ENCODE measurements at regions not wholly inside any gene's neighbourhood (a gene's known extent, or its start where the extent isn't known, plus 50 kb on each side); places are given as distances from the start of the nearest gene placed in this dataset.

- no peak overlapping the region for H3K4me3 ChIP-seq
- intact Hi-C loops (cut with DNase I): no loop called here
- DNase-seq: no peak
- no peaks in the 10 kb centered on the region for H3K36me3 ChIP-seq (replicated peaks in 1 of 2; ENCODE audit: insufficient read depth in 1 of 2, low read depth in 2 of 2)
- WGBS, 2 donors: 70 to 80% methylated on average over 1 of the region's 1 CpG
- H3K4me1 ChIP-seq: no peaks in the 10 kb centered on the region
- H3K27me3 ChIP-seq: no peaks in the 10 kb centered on the region
- H3K9me3 ChIP-seq: no peaks in the 10 kb centered on the region
- no peak for ATAC-seq
- TF ChIP-seq CTCF (IDR thresholded peaks at IDR 0.05) (no peak), POLR2A (IDR thresholded peaks at IDR 0.05) (no peak)
- no peak overlapping the region for H3K27ac ChIP-seq
Observed at GRCh38 chr3:167109746-167110145, 270.4 kb downstream of the ZBBX start.

- no peak for DNase-seq
- Histone ChIP-seq H3K27me3 (no peaks in the 10 kb centered on the region), H3K4me1 (no peaks in the 10 kb centered on the region), H3K27ac (no peak overlapping the region), H3K4me3 (no peak overlapping the region), H3K36me3 (replicated peaks in 1 of 2; ENCODE audit: insufficient read depth in 1 of 2, low read depth in 2 of 2) (no peaks in the 10 kb centered on the region), H3K9me3 (no peaks in the 10 kb centered on the region)
- intact Hi-C loops (cut with DNase I): no loop called here
- no peak for ATAC-seq
- TF ChIP-seq POLR2A (IDR thresholded peaks at IDR 0.05): no peak
- no peak for TF ChIP-seq CTCF (IDR thresholded peaks at IDR 0.05)
Observed at GRCh38 chr3:167106456-167106855, 273.6 kb downstream of the ZBBX start.

- H3K27ac ChIP-seq: no peak overlapping the region
- 33 to 51% methylated on average over 1 of the region's 1 CpG for WGBS, 2 donors
- TF ChIP-seq CTCF (IDR thresholded peaks at IDR 0.05) (peak; percentile 15 to 57 (median 32)), POLR2A (IDR thresholded peaks at IDR 0.05) (no peak)
- no peaks in the 10 kb centered on the region for H3K27me3 ChIP-seq
- DNase-seq (peak in 3 of 4 donors; percentile 24 to 35 (median 28)), ATAC-seq (peak; percentile 42)
- H3K36me3 ChIP-seq (replicated peaks in 1 of 2; ENCODE audit: insufficient read depth in 1 of 2, low read depth in 2 of 2): no peaks in the 10 kb centered on the region
- H3K9me3 ChIP-seq: no peaks in the 10 kb centered on the region
- no peaks in the 10 kb centered on the region for H3K4me1 ChIP-seq
- intact Hi-C loops (cut with DNase I): no loop called here
- H3K4me3 ChIP-seq: no peak overlapping the region
Observed at GRCh38 chr3:167102071-167102470, 278.0 kb downstream of the ZBBX start.

GRCh38 chr3:167100651-167101050, 279.4 kb downstream of the ZBBX start:
- ATAC-seq: no peak
- Histone ChIP-seq H3K36me3 (replicated peaks in 1 of 2; ENCODE audit: insufficient read depth in 1 of 2, low read depth in 2 of 2) (no peaks in the 10 kb centered on the region), H3K9me3 (no peaks in the 10 kb centered on the region), H3K4me1 (no peaks in the 10 kb centered on the region), H3K27ac (no peak overlapping the region), H3K27me3 (no peaks in the 10 kb centered on the region), H3K4me3 (no peak overlapping the region)
- TF ChIP-seq CTCF (IDR thresholded peaks at IDR 0.05) (no peak), POLR2A (IDR thresholded peaks at IDR 0.05) (no peak)
- intact Hi-C loops (cut with DNase I): no loop called here
- 53 to 63% methylated on average over 1 of the region's 1 CpG for WGBS, 2 donors
- no peak for DNase-seq

GRCh38 chr3:167100200-167100599, 279.9 kb downstream of the ZBBX start:
- Histone ChIP-seq H3K27me3 (no peaks in the 10 kb centered on the region), H3K27ac (no peak overlapping the region), H3K9me3 (no peaks in the 10 kb centered on the region), H3K36me3 (replicated peaks in 1 of 2; ENCODE audit: insufficient read depth in 1 of 2, low read depth in 2 of 2) (no peaks in the 10 kb centered on the region), H3K4me1 (no peaks in the 10 kb centered on the region), H3K4me3 (no peak overlapping the region)
- intact Hi-C loops (cut with DNase I): no loop called here
- TF ChIP-seq CTCF (IDR thresholded peaks at IDR 0.05) (no peak), POLR2A (IDR thresholded peaks at IDR 0.05) (no peak)
- DNase-seq (no peak), ATAC-seq (no peak)
- 88 to 93% methylated on average over 2 of the region's 2 CpGs for WGBS, 2 donors

All from body of pancreas (tissue), 4 donors.